ENCODE measurements at regions not wholly inside any gene's neighbourhood (a gene's known extent, or its start where the extent isn't known, plus 50 kb on each side); places are given as distances from the start of the nearest gene placed in this dataset.

DNA sequence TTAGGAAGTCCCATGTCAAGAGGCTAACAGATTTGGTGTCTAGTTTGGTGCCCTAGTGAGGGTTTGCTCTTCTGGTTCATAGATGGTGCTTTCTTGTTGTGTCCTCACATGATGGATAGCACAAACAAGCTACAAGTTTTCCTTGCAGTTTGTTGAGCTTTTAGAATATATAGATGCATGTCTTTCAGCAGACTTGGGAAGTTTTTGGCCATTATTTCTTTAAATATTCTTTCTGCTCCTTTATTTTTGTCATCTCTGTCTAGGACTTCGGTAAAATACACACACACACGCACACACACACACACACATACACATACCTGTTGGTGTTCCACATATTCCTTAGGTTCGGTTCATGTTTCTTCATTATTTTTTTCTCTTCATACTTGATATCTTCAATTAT is 81.5 kb upstream of the TEX51 start:
- TF ChIP-seq, protein P1, sequence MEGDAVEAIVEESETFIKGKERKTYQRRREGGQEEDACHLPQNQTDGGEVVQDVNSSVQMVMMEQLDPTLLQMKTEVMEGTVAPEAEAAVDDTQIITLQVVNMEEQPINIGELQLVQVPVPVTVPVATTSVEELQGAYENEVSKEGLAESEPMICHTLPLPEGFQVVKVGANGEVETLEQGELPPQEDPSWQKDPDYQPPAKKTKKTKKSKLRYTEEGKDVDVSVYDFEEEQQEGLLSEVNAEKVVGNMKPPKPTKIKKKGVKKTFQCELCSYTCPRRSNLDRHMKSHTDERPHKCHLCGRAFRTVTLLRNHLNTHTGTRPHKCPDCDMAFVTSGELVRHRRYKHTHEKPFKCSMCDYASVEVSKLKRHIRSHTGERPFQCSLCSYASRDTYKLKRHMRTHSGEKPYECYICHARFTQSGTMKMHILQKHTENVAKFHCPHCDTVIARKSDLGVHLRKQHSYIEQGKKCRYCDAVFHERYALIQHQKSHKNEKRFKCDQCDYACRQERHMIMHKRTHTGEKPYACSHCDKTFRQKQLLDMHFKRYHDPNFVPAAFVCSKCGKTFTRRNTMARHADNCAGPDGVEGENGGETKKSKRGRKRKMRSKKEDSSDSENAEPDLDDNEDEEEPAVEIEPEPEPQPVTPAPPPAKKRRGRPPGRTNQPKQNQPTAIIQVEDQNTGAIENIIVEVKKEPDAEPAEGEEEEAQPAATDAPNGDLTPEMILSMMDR (conservative IDR thresholded peaks at IDR 0.05; ENCODE audit: low read length): no peak
- TF ChIP-seq EZH2phosphoT487 (IDR thresholded peaks at IDR 0.05; ENCODE audit: borderline replicate concordance, low read depth, low read length): no peak

All from OCI-LY7 (cell line).